NCI-H226 (cell line): ENCODE measurements at regions not wholly inside any gene's neighbourhood (a gene's known extent, or its start where the extent isn't known, plus 50 kb on each side); places are given as distances from the start of the nearest gene placed in this dataset.
"Not testable (repeated sequence)": the region's sequence is repeated elsewhere in the genome, so short reads cannot be mapped to it uniquely, and the experiment has no call there.

ENCODE experiments used
- DNase-seq: peaks from one replicate; pipeline ENCODE4 v3.0.0-alpha.2; 2015

DNA sequence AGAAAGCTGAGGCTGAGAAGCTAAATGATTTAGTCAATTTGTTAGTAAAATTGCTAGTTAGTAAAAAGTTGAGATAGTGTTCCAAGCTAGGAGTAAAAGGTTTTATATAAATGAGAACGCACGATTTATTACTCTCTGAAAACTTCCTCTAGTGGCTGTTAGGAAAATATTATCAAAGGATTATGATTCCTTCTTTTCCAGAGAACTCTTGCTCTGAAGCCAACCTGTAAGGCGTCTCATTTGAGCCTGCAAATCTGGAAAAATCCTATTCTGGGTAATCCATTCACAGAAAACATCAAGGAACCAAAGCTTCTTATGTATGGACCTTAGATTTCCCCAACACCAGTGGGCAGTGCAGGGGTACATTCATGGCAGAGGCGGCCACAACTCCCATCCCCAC, 252.7 kb downstream of the SOD2 start:
- no peak for DNase-seq

DNA sequence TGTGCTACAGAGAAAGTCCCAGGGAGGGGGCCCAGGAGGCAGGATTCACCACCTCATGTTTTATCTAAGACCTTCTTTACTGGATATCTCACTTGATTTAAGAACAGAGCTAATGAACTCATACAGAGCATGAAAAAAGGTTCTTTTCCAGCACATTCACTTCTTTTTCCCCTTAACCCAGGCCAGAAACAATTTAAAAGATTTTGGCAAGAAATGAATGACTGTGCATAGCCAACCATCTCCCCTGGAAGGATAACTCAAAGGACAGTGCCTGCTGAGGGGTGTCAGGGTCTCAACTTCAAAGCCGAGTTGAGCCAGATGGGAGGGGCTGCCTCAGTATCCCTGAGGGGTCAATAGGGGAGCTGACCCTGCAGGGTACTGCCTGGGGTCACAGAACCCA, 253.4 kb downstream of the SOD2 start:
- no peak for DNase-seq

DNA sequence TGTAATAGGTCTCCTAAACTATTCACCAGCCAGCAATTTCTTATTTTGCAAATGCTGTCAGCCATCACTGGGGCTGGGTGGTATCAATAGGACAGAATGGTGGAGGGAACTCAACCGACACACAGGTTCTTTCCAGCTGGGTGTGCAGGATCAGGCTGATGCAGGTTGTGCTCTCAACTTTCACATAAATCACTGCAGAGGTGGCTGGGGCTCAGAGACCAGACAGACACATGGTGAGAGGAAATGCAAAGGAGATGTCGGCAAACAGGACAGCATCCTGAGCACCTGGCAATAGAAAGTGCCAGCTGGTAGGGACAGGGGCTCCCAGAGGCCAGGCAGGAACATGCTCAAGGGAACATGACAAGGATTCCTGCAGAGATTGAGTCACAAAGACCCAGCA, 254.9 kb downstream of the SOD2 start:
- no peak for DNase-seq

DNA sequence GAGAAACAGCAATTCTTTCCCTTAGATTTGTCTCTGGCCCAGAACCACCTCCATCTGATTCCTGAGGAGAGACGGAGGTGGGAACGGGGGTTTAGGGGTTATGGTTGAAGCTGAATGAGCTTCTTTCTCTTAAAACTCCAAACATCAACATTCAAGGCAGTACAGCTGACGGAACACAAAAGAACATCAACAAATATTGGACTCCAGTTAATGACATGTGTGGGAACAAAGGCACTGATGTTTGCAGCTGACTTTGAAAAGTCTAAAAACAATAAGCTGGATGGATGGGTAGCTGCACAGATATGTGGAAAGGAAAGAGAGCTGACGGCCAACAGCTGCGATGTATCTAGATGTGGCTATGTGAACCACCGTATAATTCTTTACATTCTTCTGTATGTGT, 256.5 kb downstream of the SOD2 start:
- DNase-seq = no peak

DNA sequence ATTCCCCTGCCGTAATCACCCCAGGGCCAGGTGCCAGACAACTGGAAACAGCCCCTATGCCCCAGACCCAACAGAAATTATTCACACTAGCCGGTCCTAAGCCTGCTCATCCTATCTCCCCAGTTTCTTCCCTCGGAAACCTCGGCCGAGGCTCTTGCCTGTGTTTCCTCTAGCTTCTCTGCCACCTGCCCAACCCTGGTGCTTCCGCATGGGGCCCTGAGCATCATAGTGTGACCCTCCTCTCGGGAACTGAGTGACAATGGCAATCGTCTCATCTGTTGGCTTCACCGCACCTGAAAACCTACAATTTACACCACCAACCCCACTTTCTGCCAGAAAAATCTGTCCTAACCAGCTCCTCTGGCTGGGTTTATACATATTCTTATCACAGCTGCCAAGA, 257.3 kb downstream of the SOD2 start:
- no peak for DNase-seq

DNA sequence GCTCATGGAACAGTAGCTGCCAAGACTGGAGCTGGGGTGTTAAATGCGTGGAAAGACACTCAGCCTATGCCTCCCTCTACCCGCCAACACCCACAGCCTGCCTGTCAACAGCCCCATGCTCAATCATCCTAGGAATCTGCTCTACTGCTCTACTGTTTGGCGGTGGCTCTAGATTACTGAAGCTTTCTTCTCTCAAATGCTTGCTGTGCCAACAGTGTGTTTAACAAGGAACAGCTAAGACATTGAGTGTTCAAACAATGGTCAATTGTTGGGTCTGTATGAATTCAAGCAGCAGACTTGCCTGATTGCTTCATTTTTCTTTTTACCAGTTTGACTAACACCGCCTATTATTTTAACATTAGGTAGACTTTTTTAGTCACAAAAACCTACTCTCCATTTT, 258.6 kb downstream of the SOD2 start:
- DNase-seq = no peak

DNA sequence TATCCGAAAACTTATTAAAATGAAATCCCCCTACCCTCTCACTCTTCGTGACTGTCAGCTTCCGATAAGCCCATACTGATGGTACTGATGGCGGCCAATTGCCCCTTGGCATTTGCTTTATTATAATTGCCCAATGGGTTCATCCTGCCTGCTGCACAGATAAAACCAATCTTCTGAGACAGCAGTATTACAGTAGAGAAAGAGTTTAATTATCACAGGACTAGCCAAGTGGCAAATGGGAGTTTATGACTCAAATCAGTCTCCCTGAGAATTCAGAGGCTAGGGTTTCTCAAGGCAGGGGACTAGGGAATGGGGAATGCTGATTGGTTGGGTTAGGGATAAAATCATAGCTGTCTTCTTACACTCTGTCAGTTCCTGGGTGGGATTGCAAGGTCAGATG, 259.5 kb downstream of the SOD2 start:
- no peak for DNase-seq

DNA sequence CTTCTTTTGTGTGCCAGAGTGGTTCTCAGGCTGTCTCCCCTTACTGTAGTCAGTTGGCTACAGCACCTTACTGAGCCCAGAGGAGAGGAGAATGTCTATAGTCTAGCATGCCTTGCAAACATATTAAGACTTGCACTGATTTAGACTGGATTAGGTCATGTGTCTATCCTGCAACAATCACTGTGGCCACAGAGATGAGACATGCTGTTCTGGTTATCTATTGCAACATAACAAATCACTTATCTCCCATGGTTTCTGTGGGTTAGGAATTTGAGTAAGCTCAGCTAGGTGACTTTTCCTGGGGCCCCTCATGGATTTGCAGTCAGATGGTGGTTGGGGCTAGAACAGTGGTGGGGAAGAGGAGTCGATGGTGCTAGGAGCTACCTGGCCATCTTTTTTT, 261.3 kb downstream of the SOD2 start:
- no peak for DNase-seq

DNA sequence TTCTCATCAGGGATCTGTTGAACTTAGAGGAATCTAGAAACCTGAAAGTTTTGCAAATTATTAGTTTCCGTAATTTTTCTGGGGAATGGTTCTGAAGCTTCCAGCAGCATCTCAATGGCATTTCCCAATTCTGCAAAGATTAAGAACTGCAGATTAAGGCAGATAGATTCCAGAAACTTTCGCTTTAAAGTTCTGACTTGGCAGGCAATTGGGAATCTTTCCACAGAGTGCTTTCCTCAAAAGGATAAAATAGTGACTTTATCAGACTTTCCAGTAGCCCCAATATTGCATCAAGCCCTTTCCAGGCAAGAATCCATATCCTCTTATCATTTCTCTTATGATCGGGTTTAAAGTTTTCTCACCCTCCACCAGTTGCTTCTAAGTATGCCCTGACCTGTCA, 261.1 kb downstream of the FNDC1 start:
- DNase-seq = no peak

DNA sequence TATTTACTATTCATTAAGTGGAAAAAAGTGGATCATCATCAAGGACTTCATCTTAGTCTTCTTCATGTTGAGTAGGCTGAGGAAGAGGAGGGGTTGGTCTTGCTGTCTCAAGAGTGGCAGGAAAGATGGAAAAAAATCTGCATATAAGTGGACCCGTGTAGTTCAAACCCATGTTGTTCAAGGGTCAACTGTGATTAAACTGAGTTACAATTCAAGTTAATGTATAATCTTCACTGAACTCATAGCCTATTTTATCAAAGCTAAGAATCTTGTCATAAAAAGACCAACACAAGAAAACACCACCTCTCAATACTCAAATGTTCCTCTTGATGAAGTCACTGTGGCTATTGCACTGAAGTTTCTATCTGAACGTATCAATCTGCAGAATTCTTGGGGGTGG, 260.2 kb downstream of the FNDC1 start:
- DNase-seq = no peak

DNA sequence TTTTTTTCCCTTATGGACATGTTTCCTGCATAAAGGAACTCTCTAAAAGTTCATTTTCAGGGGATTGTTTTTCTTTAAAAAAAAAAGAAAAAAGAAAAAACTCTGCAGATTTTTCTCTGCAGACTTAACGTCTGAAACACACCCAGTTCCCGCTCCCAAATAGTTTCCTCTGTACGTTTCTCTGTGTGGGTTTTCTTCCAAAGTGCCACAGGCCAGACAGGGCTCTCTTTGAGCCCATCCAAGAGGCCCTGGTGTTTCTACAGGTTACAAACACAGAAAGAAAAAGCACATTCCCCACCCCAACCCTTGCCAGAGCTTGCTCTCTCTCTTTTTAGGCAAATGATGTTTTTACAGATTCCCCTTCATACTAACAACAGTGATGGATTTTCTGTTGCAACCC, 258.6 kb downstream of the FNDC1 start:
- no peak for DNase-seq

DNA sequence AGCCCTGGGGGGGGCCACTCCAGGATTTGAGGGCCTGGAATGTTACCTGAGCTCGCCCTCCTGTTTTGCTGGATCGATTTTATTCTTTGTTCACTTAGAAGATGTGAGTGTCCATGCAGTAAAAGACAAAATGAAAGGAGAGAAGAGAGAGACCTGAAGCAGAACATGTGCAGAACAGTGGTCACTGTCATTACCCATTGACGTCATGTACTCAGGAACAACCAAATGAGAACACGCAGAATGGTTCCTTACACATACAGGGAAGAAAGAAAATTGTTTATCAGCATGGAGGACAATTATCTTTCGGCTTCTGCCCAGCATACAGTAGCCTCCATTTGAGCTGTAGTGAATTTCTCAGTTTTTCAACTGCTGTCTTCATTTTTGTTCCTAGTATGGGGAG, 258.1 kb downstream of the FNDC1 start:
- no peak for DNase-seq

DNA sequence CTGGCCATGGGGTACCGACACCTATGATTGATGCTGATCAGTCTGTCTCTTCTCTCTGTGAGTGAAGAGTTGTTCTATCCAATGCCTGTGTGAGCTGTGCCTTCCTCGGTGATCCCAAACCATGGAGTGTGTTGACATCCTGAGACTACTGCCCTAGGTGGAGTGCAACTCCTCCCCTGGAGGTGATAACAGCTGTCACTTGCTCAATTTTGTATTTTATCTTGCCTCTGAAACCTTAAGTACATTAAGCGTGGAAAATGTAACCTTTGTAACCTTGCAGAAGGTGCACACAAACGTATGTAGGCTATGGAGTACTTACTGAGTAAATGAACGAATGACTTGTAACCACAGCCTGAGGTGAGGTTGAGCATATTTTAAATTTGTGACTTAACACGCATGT, 256.2 kb downstream of the FNDC1 start:
- no peak for DNase-seq

DNA sequence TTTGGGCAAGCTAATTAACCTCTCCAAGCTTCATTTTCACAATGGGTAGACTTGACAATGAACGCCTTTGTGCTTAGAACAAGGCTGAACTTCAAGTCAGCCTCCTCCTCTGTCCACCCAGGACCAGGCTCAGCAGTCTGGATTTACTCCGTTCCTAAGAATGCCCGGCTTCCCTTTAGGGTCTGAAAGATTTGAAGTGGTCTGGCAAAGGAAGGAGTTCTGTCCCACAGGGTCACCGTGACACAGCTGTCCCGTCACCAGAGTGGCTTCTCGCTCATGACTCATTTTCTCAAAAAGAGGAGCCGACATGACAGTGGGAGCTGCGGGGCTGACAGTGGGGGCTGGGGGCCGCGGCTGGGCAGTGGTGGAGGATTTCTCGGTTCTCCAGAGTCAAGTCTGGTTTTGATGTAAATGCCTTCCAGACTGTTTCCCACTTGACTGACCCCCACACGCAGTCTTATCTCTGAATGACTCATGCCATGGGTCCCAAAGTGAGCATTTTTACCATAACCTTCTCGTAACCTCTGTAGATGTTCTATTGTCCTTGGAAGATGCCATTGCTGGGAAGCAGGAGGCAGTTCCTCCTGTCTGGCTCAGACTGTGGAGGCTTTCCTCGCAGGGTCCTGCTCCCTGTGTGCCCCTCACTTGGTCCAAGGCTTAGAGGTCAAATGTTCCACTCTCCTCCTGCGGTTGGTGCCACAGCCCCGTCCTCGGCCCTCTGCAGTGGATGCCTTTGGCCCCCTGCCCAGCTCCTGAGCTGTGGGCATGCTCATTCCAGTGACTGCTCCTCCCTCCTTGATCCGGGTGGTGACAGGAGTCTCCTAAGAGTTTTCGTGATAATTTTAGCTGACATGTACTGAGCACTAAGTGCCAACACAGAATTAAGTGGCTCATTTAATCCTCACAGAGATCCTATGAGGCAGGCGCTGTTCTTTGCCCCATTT, 253.1 kb downstream of the FNDC1 start:
- DNase-seq = no peak

DNA sequence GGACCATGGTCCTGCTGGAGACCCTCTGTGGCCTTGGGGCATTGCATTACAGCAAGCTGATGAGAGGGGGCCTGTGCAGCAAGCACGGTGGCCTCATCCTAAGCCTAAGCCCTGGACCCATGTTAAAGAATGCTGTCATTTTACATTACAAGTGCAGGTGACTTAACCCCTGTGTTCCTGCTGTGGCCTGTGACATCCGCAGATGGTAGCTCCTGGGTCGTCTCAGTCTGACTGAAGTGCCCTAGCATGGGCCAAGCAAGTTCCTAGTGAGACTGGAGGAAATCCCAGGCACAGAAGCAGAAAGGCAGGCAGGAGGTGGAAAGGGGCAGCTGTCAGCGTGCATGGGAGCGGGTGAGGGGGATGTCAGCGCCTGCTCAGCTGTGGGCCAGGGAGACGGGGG, 252.4 kb downstream of the FNDC1 start:
- DNase-seq = no peak

DNA sequence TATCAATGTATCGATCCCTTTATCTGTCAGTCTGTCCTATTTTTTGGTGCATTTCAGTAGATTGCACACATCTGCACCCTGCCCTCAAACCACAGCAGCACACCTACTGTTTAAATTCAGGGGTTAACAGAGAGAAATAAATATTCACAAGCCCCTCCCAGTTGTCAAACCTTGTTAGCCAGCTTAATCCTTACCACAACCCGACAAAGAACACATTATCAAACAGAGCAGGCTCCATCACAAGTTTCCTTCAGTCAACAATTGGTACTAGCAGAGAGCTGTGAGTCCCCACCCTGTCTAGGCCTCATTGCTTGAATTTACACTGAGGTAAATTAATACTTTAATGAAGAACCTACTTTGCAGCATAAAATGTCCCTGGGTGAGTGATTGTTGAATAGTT, 249.8 kb downstream of the FNDC1 start:
- no peak for DNase-seq

DNA sequence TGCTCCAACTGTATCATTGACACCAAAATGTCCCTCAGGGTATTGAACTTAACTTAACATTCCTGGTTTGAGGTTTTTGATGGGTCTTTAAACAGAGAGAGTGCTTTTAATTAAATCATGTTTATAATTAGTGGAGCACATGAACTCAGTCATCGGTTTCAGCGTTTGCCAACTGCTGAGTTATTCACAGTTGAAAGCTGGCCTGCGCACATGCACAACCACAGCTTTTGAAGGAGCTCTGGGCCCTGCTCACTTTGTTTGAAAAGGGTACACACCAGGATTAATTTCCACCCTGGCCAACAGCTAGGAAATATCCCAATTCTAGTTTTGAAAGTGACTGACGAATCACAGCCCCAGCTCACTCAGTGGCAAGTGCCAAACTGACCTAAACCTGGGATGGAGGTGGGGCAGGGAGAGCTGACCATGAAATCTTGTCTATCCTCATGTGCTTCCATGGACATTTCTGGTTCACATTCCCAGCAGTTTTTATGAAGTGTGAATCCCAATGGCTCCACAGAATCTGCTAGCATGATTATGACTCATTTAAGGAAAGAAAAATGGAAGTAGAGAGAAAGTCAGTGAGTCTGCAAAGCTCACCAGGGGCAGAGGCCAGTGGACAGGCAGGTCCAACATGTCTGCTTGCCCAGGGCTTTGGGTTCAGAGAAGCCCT, 247.8 kb downstream of the FNDC1 start:
- DNase-seq = no peak

DNA sequence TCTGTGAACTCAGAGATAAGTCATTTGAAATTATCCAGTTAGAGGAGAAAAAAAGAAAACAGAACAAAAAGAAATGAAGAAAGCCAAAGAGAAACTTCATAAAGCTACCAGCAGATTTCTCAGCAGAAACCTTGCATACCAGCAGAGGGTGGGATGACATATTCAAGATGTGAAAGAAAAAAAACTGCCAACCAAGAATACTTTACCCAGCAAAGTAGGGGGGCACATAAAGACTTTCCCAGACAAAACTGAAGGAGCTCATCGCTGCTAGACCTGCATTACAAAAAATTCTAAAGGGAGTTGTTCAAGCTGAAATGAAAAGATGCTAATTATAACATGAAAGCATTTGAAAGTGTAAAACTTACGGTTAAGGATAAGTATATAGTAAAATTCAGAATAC, 246.3 kb downstream of the FNDC1 start:
- DNase-seq = no peak

DNA sequence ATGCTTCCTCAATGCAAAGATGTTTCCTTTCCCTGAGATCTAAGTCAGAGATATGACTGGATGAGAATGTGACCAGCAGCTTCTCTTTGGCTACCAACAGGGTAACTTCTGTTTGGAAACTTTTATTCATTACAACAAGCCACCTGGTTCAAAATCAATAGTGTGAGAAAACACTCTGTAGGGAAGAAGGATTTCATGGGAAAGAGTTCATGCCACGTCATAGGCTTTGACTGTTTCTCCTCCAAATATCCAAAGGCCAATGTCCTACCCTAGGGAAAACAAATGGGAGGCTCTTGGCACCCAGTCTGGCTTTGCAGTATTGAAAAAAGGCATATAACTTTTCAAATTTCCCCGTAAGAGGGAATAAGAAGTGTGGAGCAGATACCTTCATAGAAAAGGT, 245.5 kb downstream of the FNDC1 start:
- DNase-seq = no peak

DNA sequence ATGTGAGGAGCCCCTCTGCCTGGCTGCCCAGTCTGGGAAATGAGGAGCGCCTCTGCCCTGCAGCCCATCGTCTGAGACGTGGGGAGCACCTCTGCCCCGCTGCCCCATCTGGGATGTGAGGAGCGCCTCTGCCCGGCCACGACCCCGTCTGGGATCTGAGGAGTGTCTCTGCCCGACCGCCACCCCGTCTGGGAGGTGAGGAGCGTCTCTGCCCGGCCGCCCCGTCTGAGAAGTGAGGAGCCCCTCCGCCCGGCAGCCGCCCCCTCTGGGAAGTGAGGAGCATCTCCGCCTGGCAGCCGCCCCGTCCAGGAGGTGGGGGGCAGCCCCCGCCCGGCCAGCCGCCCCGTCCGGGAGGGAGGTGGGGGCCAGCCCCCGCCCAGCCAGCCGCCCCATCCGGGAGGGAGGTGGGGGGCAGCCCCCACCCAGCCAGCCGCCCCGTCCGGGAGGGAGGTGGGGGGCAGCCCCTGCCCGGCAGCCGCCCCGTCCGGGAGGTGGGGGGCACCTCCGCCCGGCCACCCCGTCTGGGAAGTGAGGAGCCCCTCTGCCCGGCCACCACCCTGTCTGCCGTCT, 238.1 kb downstream of the FNDC1 start:
- DNase-seq = not testable (repeated sequence)

DNA sequence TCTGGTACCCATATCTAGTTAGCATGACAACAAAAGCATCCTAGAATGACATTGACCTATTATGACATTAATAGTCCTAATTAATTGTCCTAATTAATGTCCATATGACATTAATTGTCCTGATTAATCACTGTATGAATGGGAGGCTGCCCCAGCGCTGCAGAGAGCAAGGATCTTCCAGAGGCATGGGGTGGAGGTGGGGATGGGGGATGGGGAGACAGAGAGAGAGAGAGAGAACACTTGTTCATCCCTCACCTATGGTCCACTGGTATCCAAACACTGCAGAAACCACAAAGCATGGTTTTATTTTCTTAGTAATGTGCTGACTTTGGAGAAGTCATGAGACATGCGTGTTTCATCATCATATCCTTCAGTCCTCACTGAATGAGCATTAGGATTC, 235.1 kb downstream of the FNDC1 start:
- no peak for DNase-seq

DNA sequence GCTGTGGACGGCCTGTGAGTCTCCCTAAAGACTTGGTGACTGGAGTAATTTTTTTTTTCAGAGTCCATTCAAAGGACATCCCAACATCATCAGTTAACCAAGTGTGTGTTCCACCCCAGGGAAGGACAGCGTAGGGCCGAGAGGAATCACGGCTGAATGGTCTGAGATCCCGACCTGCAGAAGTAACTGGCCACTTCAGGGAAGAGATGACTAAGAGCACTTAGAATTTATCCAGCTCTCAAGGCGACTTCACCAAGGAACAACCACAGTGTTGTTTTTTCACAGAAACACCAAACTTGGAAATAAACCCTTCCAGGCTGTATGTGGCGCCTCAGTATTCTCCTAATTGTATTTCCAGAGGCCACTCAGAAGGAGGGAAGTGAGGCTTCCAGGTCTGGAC, 231.6 kb downstream of the FNDC1 start:
- no peak for DNase-seq

DNA sequence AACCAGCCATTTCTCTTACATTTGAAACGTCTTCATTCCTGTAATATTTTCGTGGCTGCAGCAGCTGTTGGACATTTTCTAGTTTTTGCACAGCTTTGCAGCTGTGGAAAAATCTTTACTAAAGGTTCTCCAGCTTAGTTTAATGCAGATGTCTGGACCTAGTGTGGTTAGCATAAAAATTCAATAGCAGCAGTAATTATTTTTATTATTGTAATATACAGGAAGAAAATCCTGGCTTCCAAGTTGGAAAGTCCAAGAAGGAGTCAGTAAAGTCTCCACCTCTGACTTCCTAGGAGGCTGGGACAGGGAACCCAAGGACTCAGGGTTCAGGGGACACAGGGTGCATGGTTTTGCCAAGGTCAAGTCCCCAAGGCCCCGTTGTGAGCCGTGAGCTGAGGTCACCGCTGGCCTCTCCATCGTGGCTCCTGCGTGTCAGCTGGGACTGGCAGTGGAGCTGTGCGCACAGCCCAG, 230.6 kb downstream of the FNDC1 start:
- DNase-seq = no peak

DNA sequence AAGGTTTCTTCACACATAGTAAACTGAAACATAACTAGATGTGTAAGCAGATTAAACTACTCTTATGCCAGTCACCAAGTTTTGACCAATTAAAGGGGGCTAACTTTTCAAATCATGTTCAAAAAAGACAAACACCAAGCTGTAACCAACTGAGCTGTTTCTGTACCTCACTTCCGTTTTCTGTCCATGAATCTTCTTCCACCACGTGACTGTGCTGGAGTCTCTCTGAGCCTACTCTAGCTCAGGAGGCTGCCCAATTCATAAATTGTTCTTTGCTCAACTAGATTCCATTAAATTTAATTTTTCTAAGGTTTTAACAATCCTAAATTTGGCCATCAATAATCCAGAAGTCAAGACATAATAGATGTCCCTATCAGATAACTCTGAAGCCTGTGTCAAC, 229.4 kb downstream of the FNDC1 start:
- DNase-seq = no peak
